Left lung (tissue), 4 donors: ENCODE measurements at regions not wholly inside any gene's neighbourhood (a gene's known extent, or its start where the extent isn't known, plus 50 kb on each side); places are given as distances from the start of the nearest gene placed in this dataset.

Experiments
- ATAC-seq: fragments of 200-7000 bp; cut with Tn5 transposase; one replicate; pipeline ENCODE4 v1.9.1; 2020; ENCODE audit warnings: moderate library complexity
- DNase-seq, 4 donors: peaks; one replicate each; pipeline ENCODE4 v3.0.0-alpha.2; 2013 to 2020
- H3K27ac ChIP-seq, 2 donors: fragments of 200-600 bp; sonication (generic) in 1 of 2; one replicate each; pipeline versions ENCODE4 v1.5.0 to v1.8.0; 2020 to 2021
- H3K27me3 ChIP-seq, 2 donors: fragments of 200-600 bp; sonication (generic) in 1 of 2; one replicate each; pipeline versions ENCODE4 v1.5.0 to v1.8.0; 2020 to 2021
- H3K36me3 ChIP-seq, 2 donors: fragments of 200-600 bp; sonication (generic) in 1 of 2; one replicate each; pipeline versions ENCODE4 v1.5.0 to v1.8.0; 2020 to 2021
- H3K4me1 ChIP-seq, 2 donors: fragments of 200-600 bp; one replicate each; pipeline ENCODE4 v1.8.0; 2021
- H3K4me3 ChIP-seq, 2 donors: fragments of 200-600 bp; sonication (generic) in 1 of 2; one replicate each; pipeline versions ENCODE4 v1.5.0 to v1.8.0; 2020 to 2021; ENCODE audit warnings: mild to moderate bottlenecking in 1 of 2
- H3K9me3 ChIP-seq, 2 donors: fragments of 200-600 bp; sonication (generic) in 1 of 2; one replicate each; pipeline versions ENCODE4 v1.5.0 to v1.8.0; 2020 to 2021
- intact Hi-C, 2 donors: fragments of 100-400 bp; cut with DNase I; formaldehyde crosslinking; loops; one replicate each; pipeline versions ENCODE4 v1.11.2 to v1.14.2; 2022
- TF ChIP-seq, protein P1 (sequence below), 2 donors: fragments of 200-600 bp; sonication (generic) in 1 of 2; IDR thresholded peaks; one replicate each; pipeline versions ENCODE4 v1.5.0 to v1.8.0; 2021; ENCODE audit warnings: antibody characterized with exemption in 2 of 2
- donor health status: DM: no; HTN: yes; CAD: no.
- donor health status: DM: no; HTN: no; CAD: no.

DNA sequence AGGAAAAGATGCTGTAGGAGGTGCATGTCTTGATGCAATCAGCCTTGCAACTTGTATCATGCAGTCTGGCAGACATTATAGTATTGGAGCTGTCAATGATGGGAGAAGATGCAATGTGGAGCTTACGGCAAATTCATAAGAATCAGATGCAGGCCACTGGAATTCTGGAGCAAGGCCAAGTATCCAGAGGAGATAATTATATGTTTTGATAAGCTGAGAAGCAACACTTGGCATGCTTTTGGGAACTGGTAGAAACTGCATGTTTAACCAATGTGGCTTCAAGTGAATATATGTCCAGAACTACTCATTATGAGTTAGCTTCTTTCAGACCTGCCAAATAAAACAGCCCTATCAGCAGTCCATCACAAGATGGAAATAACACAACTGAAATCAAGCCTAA, 249.1 kb upstream of the PPFIA2 start:
- H3K9me3 ChIP-seq: no peaks in the 10 kb centered on the region
- ATAC-seq (no peak), DNase-seq (no peak)
- intact Hi-C loops: no loop called here
- no peaks in the 10 kb centered on the region for H3K27me3 ChIP-seq
- no peaks in the 10 kb centered on the region for H3K4me1 ChIP-seq
- no peak overlapping the region for H3K27ac ChIP-seq
- TF ChIP-seq, protein P1, sequence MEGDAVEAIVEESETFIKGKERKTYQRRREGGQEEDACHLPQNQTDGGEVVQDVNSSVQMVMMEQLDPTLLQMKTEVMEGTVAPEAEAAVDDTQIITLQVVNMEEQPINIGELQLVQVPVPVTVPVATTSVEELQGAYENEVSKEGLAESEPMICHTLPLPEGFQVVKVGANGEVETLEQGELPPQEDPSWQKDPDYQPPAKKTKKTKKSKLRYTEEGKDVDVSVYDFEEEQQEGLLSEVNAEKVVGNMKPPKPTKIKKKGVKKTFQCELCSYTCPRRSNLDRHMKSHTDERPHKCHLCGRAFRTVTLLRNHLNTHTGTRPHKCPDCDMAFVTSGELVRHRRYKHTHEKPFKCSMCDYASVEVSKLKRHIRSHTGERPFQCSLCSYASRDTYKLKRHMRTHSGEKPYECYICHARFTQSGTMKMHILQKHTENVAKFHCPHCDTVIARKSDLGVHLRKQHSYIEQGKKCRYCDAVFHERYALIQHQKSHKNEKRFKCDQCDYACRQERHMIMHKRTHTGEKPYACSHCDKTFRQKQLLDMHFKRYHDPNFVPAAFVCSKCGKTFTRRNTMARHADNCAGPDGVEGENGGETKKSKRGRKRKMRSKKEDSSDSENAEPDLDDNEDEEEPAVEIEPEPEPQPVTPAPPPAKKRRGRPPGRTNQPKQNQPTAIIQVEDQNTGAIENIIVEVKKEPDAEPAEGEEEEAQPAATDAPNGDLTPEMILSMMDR (IDR thresholded peaks at IDR 0.05): no peak
- no peaks in the 10 kb centered on the region for H3K36me3 ChIP-seq
- H3K4me3 ChIP-seq: no peak overlapping the region

GRCh38 chr12:81998761-81999378, 239.7 kb upstream of the PPFIA2 start:
- Histone ChIP-seq H3K27ac (no peak overlapping the region), H3K4me1 (no peaks in the 10 kb centered on the region), H3K36me3 (no peaks in the 10 kb centered on the region), H3K4me3 (no peak overlapping the region), H3K27me3 (no peaks in the 10 kb centered on the region), H3K9me3 (no peaks in the 10 kb centered on the region)
- TF ChIP-seq, protein P1 (IDR thresholded peaks at IDR 0.05): no peak
- ATAC-seq (no peak), DNase-seq (no peak)
- intact Hi-C loops: no loop called here

GRCh38 chr12:81992461-81992860, 233.3 kb upstream of the PPFIA2 start:
- DNase-seq (peak in 1 of 4 donors; percentile 7), ATAC-seq (peak; percentile 50)
- H3K27me3 ChIP-seq: no peaks in the 10 kb centered on the region
- TF ChIP-seq, protein P1 (IDR thresholded peaks at IDR 0.05): peak in 1 of 2 donors; percentile 11
- H3K36me3 ChIP-seq: no peaks in the 10 kb centered on the region
- H3K4me3 ChIP-seq: no peak overlapping the region
- intact Hi-C loops: no loop called here
- no peaks in the 10 kb centered on the region for H3K4me1 ChIP-seq
- H3K27ac ChIP-seq: no peak overlapping the region
- no peaks in the 10 kb centered on the region for H3K9me3 ChIP-seq

DNA sequence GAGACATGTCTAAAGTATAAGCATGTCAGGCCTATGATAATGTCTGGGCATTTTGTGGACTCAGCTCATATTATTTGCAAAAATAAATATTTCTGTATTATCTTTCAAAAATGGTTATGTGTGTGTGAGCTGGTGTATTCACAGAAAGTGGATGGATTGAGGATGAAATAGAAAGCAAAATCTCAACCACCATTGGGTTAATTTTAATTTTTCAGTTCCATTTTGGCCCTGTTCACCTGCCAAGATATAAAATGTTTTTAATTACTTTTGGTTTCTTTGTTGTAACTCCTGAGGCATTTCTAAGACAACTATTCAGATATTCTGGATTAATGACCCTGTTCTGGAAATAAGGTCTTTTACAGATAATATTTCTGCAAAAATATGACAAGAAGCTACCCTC, 232.7 kb upstream of the PPFIA2 start:
- Histone ChIP-seq H3K9me3 (no peaks in the 10 kb centered on the region), H3K4me3 (no peak overlapping the region), H3K36me3 (no peaks in the 10 kb centered on the region), H3K27me3 (no peaks in the 10 kb centered on the region), H3K27ac (no peak overlapping the region), H3K4me1 (no peaks in the 10 kb centered on the region)
- TF ChIP-seq, protein P1 (IDR thresholded peaks at IDR 0.05): no peak
- DNase-seq (no peak), ATAC-seq (no peak)
- intact Hi-C loops: no loop called here

GRCh38 chr12:81988362-81988761, 229.2 kb upstream of the PPFIA2 start:
- intact Hi-C loops: no loop called here
- Histone ChIP-seq H3K27me3 (no peaks in the 10 kb centered on the region), H3K4me1 (no peaks in the 10 kb centered on the region), H3K36me3 (no peaks in the 10 kb centered on the region), H3K4me3 (no peak overlapping the region), H3K9me3 (no peaks in the 10 kb centered on the region), H3K27ac (no peak overlapping the region)
- TF ChIP-seq, protein P1 (IDR thresholded peaks at IDR 0.05): no peak
- ATAC-seq (no peak), DNase-seq (no peak)
